Testis (tissue), 2 donors: ENCODE measurements at regions not wholly inside any gene's neighbourhood (a gene's known extent, or its start where the extent isn't known, plus 50 kb on each side); places are given as distances from the start of the nearest gene placed in this dataset.

ENCODE experiments used
- POLR2A ChIP-seq: fragments of 450-650 bp; IDR thresholded peaks from one replicate; pipeline ENCODE4 v1.6.1; 2017; ENCODE audit warnings: antibody characterized with exemption, mild to moderate bottlenecking, moderate library complexity
- TF ChIP-seq, protein P1 (sequence below), 3 experiments: fragments of 450-650 bp in 2 of 3; fragments of 200-600 bp in 1 of 3; sonication (generic) in 1 of 3; IDR thresholded peaks; one replicate each; pipeline ENCODE4 v1.5.1; 2016 to 2019; ENCODE audit warnings: antibody characterized with exemption in 3 of 3, mild to moderate bottlenecking in 2 of 3, moderate library complexity in 1 of 3

GRCh38 chr12:77522247-77522646 lies 308.4 kb upstream of the NAV3 start:
- TF ChIP-seq, protein P1, sequence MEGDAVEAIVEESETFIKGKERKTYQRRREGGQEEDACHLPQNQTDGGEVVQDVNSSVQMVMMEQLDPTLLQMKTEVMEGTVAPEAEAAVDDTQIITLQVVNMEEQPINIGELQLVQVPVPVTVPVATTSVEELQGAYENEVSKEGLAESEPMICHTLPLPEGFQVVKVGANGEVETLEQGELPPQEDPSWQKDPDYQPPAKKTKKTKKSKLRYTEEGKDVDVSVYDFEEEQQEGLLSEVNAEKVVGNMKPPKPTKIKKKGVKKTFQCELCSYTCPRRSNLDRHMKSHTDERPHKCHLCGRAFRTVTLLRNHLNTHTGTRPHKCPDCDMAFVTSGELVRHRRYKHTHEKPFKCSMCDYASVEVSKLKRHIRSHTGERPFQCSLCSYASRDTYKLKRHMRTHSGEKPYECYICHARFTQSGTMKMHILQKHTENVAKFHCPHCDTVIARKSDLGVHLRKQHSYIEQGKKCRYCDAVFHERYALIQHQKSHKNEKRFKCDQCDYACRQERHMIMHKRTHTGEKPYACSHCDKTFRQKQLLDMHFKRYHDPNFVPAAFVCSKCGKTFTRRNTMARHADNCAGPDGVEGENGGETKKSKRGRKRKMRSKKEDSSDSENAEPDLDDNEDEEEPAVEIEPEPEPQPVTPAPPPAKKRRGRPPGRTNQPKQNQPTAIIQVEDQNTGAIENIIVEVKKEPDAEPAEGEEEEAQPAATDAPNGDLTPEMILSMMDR (IDR thresholded peaks at IDR 0.05) = no peak
- TF ChIP-seq POLR2A = no peak
